ENCODE measurements at regions not wholly inside any gene's neighbourhood (a gene's known extent, or its start where the extent isn't known, plus 50 kb on each side); places are given as distances from the start of the nearest gene placed in this dataset.

GRCh38 chr3:30964612-30965011 lies 70.2 kb upstream of the GADL1 start:
- Histone ChIP-seq H3K36me3 (ENCODE audit: control insufficient read depth, insufficient read depth, low read length) (no peaks in the 10 kb centered on the region), H3K27me3 (ENCODE audit: control insufficient read depth, insufficient read depth, low read length) (no peaks in the 10 kb centered on the region), H3K9me3 (ENCODE audit: control insufficient read depth, insufficient read depth, low read length) (no peaks in the 10 kb centered on the region), H3K4me3 (ENCODE audit: low read length) (no peak overlapping the region), H3K27ac (ENCODE audit: low read length) (no peak overlapping the region), H3K4me1 (ENCODE audit: control insufficient read depth, insufficient read depth, low read length) (no peaks in the 10 kb centered on the region)
- Mint-ChIP-seq H3K36me3 (no peaks in the 10 kb centered on the region), H3K9me3 (no peaks in the 10 kb centered on the region), H3K4me1 (no peaks in the 10 kb centered on the region), H3K27ac (no peak overlapping the region), H3K27me3 (ENCODE audit: low read depth in 2 of 2) (peaks cover 0 to 29% of the 10 kb centered on the region in 2 donors), H3K4me3 (no peak overlapping the region)
- TF ChIP-seq CTCF (IDR thresholded peaks at IDR 0.05) = no peak
- DNase-seq (no peak), ATAC-seq (no peak)
- intact Hi-C loops (cut with micrococcal nuclease) = no loop called here

- no CpG with 5 or more reads among the region's 7 CpGs for WGBS (ENCODE audit: insufficient coverage)
- H3K4me1 ChIP-seq (ENCODE audit: control insufficient read depth, insufficient read depth, low read length) = no peaks in the 10 kb centered on the region
- H3K36me3 Mint-ChIP-seq = no peaks in the 10 kb centered on the region
- H3K4me1 Mint-ChIP-seq = no peaks in the 10 kb centered on the region
- no peak overlapping the region for H3K27ac Mint-ChIP-seq
- no peak for ATAC-seq
- no peaks in the 10 kb centered on the region for H3K9me3 ChIP-seq (ENCODE audit: control insufficient read depth, insufficient read depth, low read length)
- no peak overlapping the region for H3K27ac ChIP-seq (ENCODE audit: low read length)
- intact Hi-C loops (cut with micrococcal nuclease) = no loop called here
- no peaks in the 10 kb centered on the region for H3K9me3 Mint-ChIP-seq
- no peak for TF ChIP-seq CTCF (IDR thresholded peaks at IDR 0.05)
- no peak overlapping the region for H3K4me3 ChIP-seq (ENCODE audit: low read length)
- H3K4me3 Mint-ChIP-seq = no peak overlapping the region
- DNase-seq = no peak
- H3K27me3 Mint-ChIP-seq (ENCODE audit: low read depth in 2 of 2) = peaks cover 0 to 29% of the 10 kb centered on the region in 2 donors
- no peaks in the 10 kb centered on the region for H3K36me3 ChIP-seq (ENCODE audit: control insufficient read depth, insufficient read depth, low read length)
- no peaks in the 10 kb centered on the region for H3K27me3 ChIP-seq (ENCODE audit: control insufficient read depth, insufficient read depth, low read length)
Observed at GRCh38 chr3:30966896-30967295, 72.4 kb upstream of the GADL1 start.

GRCh38 chr3:30970183-30970582 lies 75.7 kb upstream of the GADL1 start:
- H3K4me3 Mint-ChIP-seq = no peak overlapping the region
- intact Hi-C loops (cut with micrococcal nuclease) = no loop called here

More at GRCh38 chr3:30970183-30970582, 75.7 kb upstream of the GADL1 start:
- peaks cover 0 to 22% of the 10 kb centered on the region in 2 donors for H3K27me3 Mint-ChIP-seq (ENCODE audit: low read depth in 2 of 2)
- H3K27me3 ChIP-seq (ENCODE audit: control insufficient read depth, insufficient read depth, low read length) = no peaks in the 10 kb centered on the region
- TF ChIP-seq CTCF (IDR thresholded peaks at IDR 0.05) = no peak
- H3K4me3 ChIP-seq (ENCODE audit: low read length) = no peak overlapping the region
- no peaks in the 10 kb centered on the region for H3K4me1 Mint-ChIP-seq
- no peaks in the 10 kb centered on the region for H3K4me1 ChIP-seq (ENCODE audit: control insufficient read depth, insufficient read depth, low read length)
- ATAC-seq = no peak
- no peaks in the 10 kb centered on the region for H3K9me3 Mint-ChIP-seq
- H3K27ac Mint-ChIP-seq = no peak overlapping the region
- H3K27ac ChIP-seq (ENCODE audit: low read length) = no peak overlapping the region
- peak in 1 of 2 donors; percentile 41 for DNase-seq
- H3K9me3 ChIP-seq (ENCODE audit: control insufficient read depth, insufficient read depth, low read length) = no peaks in the 10 kb centered on the region
- no peaks in the 10 kb centered on the region for H3K36me3 ChIP-seq (ENCODE audit: control insufficient read depth, insufficient read depth, low read length)
- no peaks in the 10 kb centered on the region for H3K36me3 Mint-ChIP-seq
- 29% methylated on average over 1 of the region's 2 CpGs for WGBS (ENCODE audit: insufficient coverage)
